ENCODE measurements at regions not wholly inside any gene's neighbourhood (a gene's known extent, or its start where the extent isn't known, plus 50 kb on each side); places are given as distances from the start of the nearest gene placed in this dataset.

GRCh38 chr21:17949421-17949820 lies 130.3 kb upstream of the C21orf91 start:
- Histone ChIP-seq H3K27me3 (ENCODE audit: low read depth, low read length) (no peaks in the 10 kb centered on the region), H3K9ac (ENCODE audit: low read length) (no peak overlapping the region), H3K4me2 (ENCODE audit: low read length) (no peak overlapping the region), H3K9me3 (ENCODE audit: insufficient read depth, low read length) (no peaks in the 10 kb centered on the region), H3K4me3 (ENCODE audit: low read length) (no peak overlapping the region), H3K4me1 (ENCODE audit: low read length) (no peaks in the 10 kb centered on the region), H3K36me3 (replicated peaks; ENCODE audit: low read depth, low read length) (no peaks in the 10 kb centered on the region), H2AFZ (ENCODE audit: low read depth, low read length) (no peak overlapping the region), H3K27ac (ENCODE audit: low read length) (no peak overlapping the region), H3K79me2 (ENCODE audit: low read length) (no peaks in the 10 kb centered on the region), H4K20me1 (ENCODE audit: insufficient read depth, low read length) (no peaks in the 10 kb centered on the region)
- TF ChIP-seq EZH2phosphoT487 (IDR thresholded peaks at IDR 0.05; ENCODE audit: low read depth): no peak
- no peak for TF ChIP-seq CTCF (IDR thresholded peaks at IDR 0.05; ENCODE audit: low read depth, low read length)

- Histone ChIP-seq H2AFZ (ENCODE audit: low read depth, low read length) (no peak overlapping the region), H3K4me1 (ENCODE audit: low read length) (no peaks in the 10 kb centered on the region), H3K9me3 (ENCODE audit: insufficient read depth, low read length) (no peaks in the 10 kb centered on the region), H3K4me3 (ENCODE audit: low read length) (no peak overlapping the region), H4K20me1 (ENCODE audit: insufficient read depth, low read length) (no peaks in the 10 kb centered on the region), H3K79me2 (ENCODE audit: low read length) (no peaks in the 10 kb centered on the region), H3K4me2 (ENCODE audit: low read length) (no peak overlapping the region), H3K36me3 (replicated peaks; ENCODE audit: low read depth, low read length) (no peaks in the 10 kb centered on the region), H3K9ac (ENCODE audit: low read length) (no peak overlapping the region), H3K27ac (ENCODE audit: low read length) (no peak overlapping the region), H3K27me3 (ENCODE audit: low read depth, low read length) (no peaks in the 10 kb centered on the region)
- TF ChIP-seq EZH2phosphoT487 (IDR thresholded peaks at IDR 0.05; ENCODE audit: low read depth) (no peak), CTCF (IDR thresholded peaks at IDR 0.05; ENCODE audit: low read depth, low read length) (no peak)
Measured at GRCh38 chr21:17947531-17947930, 128.4 kb upstream of the C21orf91 start.

- Histone ChIP-seq H3K27me3 (ENCODE audit: low read depth, low read length) (no peaks in the 10 kb centered on the region), H3K27ac (ENCODE audit: low read length) (no peak overlapping the region), H3K4me2 (ENCODE audit: low read length) (peak overlapping the region; percentile 62), H3K4me3 (ENCODE audit: low read length) (peak overlapping the region; percentile 81), H4K20me1 (ENCODE audit: insufficient read depth, low read length) (no peaks in the 10 kb centered on the region), H3K9ac (ENCODE audit: low read length) (peak overlapping the region; percentile 63), H3K9me3 (ENCODE audit: insufficient read depth, low read length) (no peaks in the 10 kb centered on the region), H3K4me1 (ENCODE audit: low read length) (no peaks in the 10 kb centered on the region; the same call in 1 of the 2 replicates), H2AFZ (ENCODE audit: low read depth, low read length) (peak overlapping the region; percentile 78), H3K79me2 (ENCODE audit: low read length) (no peaks in the 10 kb centered on the region), H3K36me3 (replicated peaks; ENCODE audit: low read depth, low read length) (no peaks in the 10 kb centered on the region)
- no peak for TF ChIP-seq EZH2phosphoT487 (IDR thresholded peaks at IDR 0.05; ENCODE audit: low read depth)
- TF ChIP-seq CTCF (IDR thresholded peaks at IDR 0.05; ENCODE audit: low read depth, low read length): peak; percentile 70
Measured at GRCh38 chr21:17931080-17931479, 111.9 kb upstream of the C21orf91 start.

- Histone ChIP-seq H3K27me3 (ENCODE audit: low read depth, low read length) (no peaks in the 10 kb centered on the region), H3K4me2 (ENCODE audit: low read length) (peak overlapping the region; percentile 62; the same call in 1 of the 2 replicates)
- TF ChIP-seq EZH2phosphoT487 (IDR thresholded peaks at IDR 0.05; ENCODE audit: low read depth): no peak
- no peak for TF ChIP-seq CTCF (IDR thresholded peaks at IDR 0.05; ENCODE audit: low read depth, low read length)
Measured at GRCh38 chr21:17930093-17930492, 110.9 kb upstream of the C21orf91 start.

More at GRCh38 chr21:17930093-17930492, 110.9 kb upstream of the C21orf91 start:
- Histone ChIP-seq H2AFZ (ENCODE audit: low read depth, low read length) (no peak overlapping the region), H3K9ac (ENCODE audit: low read length) (no peak overlapping the region), H3K9me3 (ENCODE audit: insufficient read depth, low read length) (no peaks in the 10 kb centered on the region), H4K20me1 (ENCODE audit: insufficient read depth, low read length) (no peaks in the 10 kb centered on the region), H3K4me1 (ENCODE audit: low read length) (no peaks in the 10 kb centered on the region; the same call in 1 of the 2 replicates), H3K4me3 (ENCODE audit: low read length) (peak overlapping the region; percentile 81), H3K79me2 (ENCODE audit: low read length) (no peaks in the 10 kb centered on the region), H3K36me3 (replicated peaks; ENCODE audit: low read depth, low read length) (no peaks in the 10 kb centered on the region), H3K27ac (ENCODE audit: low read length) (no peak overlapping the region)
